G401 (cell line): ENCODE measurements at regions not wholly inside any gene's neighbourhood (a gene's known extent, or its start where the extent isn't known, plus 50 kb on each side); places are given as distances from the start of the nearest gene placed in this dataset.

Experiments used
- DNase-seq: peaks from one replicate; pipeline ENCODE4 v3.0.0-alpha.2; 2015; ENCODE audit warnings: low spot score
- in situ Hi-C: cut with HindIII; loops from 2 replicates; pipeline ENCODE4 v1.10.0; 2016; ENCODE audit warnings: low sequenced_read_pairs, mixed read lengths

GRCh38 chr5:163759000-163759704 is 253.7 kb downstream of the MAT2B start:
- in situ Hi-C loops: no loop called here
- no peak for DNase-seq

- no peak for DNase-seq
- in situ Hi-C loops: no loop called here
Measured at GRCh38 chr5:163760498-163760897, 255.1 kb downstream of the MAT2B start.

GRCh38 chr5:163766936-163767670 is 261.7 kb downstream of the MAT2B start:
- in situ Hi-C loops: no loop called here
- no peak for DNase-seq

- no peak for DNase-seq
- in situ Hi-C loops: no loop called here
Measured at GRCh38 chr5:163770625-163771024, 265.2 kb downstream of the MAT2B start.

- no peak for DNase-seq
- in situ Hi-C loops: no loop called here
Measured at GRCh38 chr5:163772241-163772640, 266.8 kb downstream of the MAT2B start.

GRCh38 chr5:163772644-163773043 is 267.2 kb downstream of the MAT2B start:
- in situ Hi-C loops: no loop called here

GRCh38 chr5:163773226-163773625 is 267.8 kb downstream of the MAT2B start:
- in situ Hi-C loops: no loop called here
- no peak for DNase-seq

More at GRCh38 chr5:163772644-163773043, 267.2 kb downstream of the MAT2B start:
- no peak for DNase-seq

- DNase-seq: no peak
- in situ Hi-C loops: no loop called here
Measured at GRCh38 chr5:163789870-163790269, 284.5 kb downstream of the MAT2B start.

GRCh38 chr5:163790497-163790896 is 285.1 kb downstream of the MAT2B start:
- DNase-seq: no peak
- in situ Hi-C loops: no loop called here

GRCh38 chr5:163794993-163795392 is 289.6 kb downstream of the MAT2B start:
- no peak for DNase-seq
- in situ Hi-C loops: no loop called here

- in situ Hi-C loops: no loop called here
- DNase-seq: no peak
Measured at GRCh38 chr5:163807781-163808180, 302.4 kb downstream of the MAT2B start.

GRCh38 chr5:163809473-163809872 is 304.1 kb downstream of the MAT2B start:
- in situ Hi-C loops: no loop called here
- DNase-seq: no peak

- in situ Hi-C loops: no loop called here
- DNase-seq: no peak
Measured at GRCh38 chr5:163813900-163814299, 308.5 kb downstream of the MAT2B start.

- no peak for DNase-seq
- in situ Hi-C loops: no loop called here
Measured at GRCh38 chr5:163815240-163815791, 309.9 kb downstream of the MAT2B start.

GRCh38 chr5:163821142-163821541 is 315.7 kb downstream of the MAT2B start:
- DNase-seq: no peak
- in situ Hi-C loops: no loop called here

- in situ Hi-C loops: no loop called here
- no peak for DNase-seq
Measured at GRCh38 chr5:163822548-163822947, 317.1 kb downstream of the MAT2B start.

- in situ Hi-C loops: no loop called here
Measured at GRCh38 chr5:163825661-163826060, 320.2 kb downstream of the MAT2B start.

GRCh38 chr5:163826201-163826600 is 320.8 kb downstream of the MAT2B start:
- in situ Hi-C loops: no loop called here

More at GRCh38 chr5:163825661-163826060, 320.2 kb downstream of the MAT2B start:
- DNase-seq: no peak

GRCh38 chr5:163832155-163832554 is 326.7 kb downstream of the MAT2B start:
- no peak for DNase-seq
- in situ Hi-C loops: no loop called here

More at GRCh38 chr5:163826201-163826600, 320.8 kb downstream of the MAT2B start:
- no peak for DNase-seq

GRCh38 chr5:163838738-163839137 is 333.3 kb downstream of the MAT2B start:
- in situ Hi-C loops: no loop called here
- no peak for DNase-seq
